Anterior cingulate cortex (tissue), 58 donors: ENCODE measurements at regions not wholly inside any gene's neighbourhood (a gene's known extent, or its start where the extent isn't known, plus 50 kb on each side); places are given as distances from the start of the nearest gene placed in this dataset.
A peak's percentile ranks its signal among the peaks of the same experiment; 100 is the strongest.
"Not testable (repeated sequence)": the region's sequence is repeated elsewhere in the genome, so short reads cannot be mapped to it uniquely, and the experiment has no call there.

Experiments used
- DNase-seq, 58 donors: peaks; one replicate each; lab custom pipeline; 2025; lab: John Stamatoyannopoulos, UW

DNA sequence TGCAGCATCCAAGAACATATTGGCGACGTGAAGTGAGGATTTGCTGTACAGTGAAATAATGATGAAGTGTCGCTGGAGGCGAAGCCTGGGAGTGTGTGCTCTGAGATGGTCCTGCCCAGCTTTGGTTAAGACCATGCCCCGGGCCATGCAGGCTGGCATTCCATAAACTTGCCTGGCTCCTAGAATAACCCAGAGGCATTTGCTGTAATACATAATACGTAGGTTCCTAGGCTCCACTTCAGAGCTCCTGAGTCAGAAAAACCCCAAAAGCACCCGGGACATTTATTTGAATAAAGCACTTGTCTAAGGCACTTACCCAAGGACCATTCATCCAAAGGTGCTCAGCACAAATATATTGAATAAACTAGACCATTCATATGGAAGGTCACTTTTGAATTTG lies 279.3 kb downstream of the ABCC12 start:
- no peak for DNase-seq

GRCh38 chr16:47873434-47873833 lies 282.4 kb downstream of the ABCC12 start:
- DNase-seq: no peak

GRCh38 chr16:47872225-47872624 lies 283.6 kb downstream of the ABCC12 start:
- DNase-seq: no peak

DNA sequence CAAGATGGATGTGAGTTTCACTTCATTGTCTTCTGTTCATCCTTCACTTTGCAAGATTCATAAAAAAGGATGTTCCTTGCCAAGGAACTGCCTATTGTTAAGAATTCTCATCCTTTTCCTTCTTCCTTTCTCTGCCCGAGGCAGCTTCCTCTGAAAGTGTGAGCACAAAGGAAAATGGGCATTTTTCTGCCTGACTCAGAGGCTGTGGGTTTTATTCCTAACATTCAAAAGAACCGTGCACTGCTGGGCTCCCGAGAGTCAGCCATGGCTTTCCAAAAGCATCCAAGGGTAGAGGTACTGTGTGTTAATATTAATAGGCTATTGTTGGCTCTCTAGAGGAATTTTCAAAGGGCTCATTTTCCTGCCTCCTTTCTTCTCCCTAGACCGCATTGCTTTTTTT lies 289.4 kb downstream of the ABCC12 start:
- DNase-seq: no peak

DNA sequence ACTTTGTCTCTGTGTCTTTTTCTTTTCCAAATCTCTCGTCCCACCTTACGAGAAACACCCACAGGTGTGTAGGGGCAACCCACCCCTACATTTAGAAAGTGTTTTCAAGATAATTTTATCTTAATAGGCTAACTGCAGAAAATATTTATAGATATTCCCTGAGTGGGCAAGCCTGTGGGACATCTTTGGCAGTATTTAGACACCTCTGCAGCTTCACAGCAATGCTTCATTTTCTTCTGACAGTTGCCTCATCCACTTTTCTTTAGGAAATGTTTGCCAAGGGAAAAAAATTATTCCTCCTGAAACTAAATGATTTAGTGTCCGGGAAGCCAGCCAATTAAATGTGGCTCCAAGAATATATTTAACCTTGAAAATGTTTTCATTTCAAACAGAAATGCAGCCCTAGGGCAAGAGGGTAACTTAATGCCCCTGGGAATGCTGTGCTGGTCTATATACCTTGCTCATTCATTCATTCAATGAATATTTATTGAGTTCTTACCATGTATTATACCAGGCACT lies 290.4 kb downstream of the ABCC12 start:
- DNase-seq: no peak

DNA sequence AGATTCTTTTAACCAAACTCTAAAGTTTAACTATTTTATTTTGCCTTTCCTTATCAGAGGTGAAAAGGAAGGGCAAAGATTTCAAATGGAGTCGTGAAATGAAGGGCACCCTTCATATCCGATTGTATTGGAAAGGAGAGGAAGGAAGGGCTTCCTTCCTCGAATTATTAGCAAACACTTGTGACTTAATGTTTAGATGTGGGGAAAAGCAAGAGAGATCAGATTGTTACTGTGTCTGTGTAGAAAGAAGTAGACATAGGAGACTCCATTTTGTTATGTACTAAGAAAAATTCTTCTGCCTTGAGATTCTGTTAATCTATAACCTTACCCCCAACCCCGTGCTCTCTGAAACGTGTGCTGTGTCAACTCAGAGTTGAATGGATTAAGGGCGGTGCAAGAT lies 291.5 kb downstream of the ABCC12 start:
- DNase-seq: not testable (repeated sequence)

GRCh38 chr16:47861999-47862398 lies 293.8 kb downstream of the ABCC12 start:
- DNase-seq: no peak

DNA sequence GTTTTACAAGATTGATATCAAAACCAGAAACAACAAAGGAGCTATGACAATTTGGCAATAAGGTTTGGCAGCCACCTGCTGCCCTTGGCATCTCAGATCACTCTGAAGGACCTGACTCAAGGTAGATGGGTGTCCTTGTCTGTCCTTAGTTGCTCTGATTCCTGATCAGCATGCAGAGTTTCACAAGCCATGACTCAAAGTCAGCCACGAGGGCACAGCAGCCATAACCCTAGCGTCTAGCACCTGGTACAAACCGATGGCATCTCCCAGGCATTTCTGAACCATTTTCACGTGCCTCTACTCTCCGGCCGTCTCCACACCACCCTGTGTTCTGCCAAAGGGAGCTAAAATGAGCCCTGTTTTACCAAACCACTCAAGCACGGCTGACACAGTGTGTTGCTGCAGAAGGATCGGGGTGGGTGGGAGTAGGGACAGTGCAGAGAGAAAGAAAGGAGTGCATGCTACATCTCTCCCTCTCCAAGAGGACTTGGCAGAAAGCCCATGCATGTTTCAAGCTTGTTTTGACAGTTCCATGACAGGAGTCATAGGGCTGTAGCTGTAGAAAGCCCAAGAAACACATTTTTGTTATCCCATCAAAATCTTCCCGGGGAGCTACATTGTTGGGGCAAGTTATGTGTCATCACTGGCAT lies 297.3 kb downstream of the ABCC12 start:
- peak in 1 of 58 donors; percentile 26 for DNase-seq

- DNase-seq: no peak
These were observed 300.4 kb downstream of the ABCC12 start for GRCh38 chr16:47855431-47855830.

- DNase-seq: no peak
These were observed 301.1 kb downstream of the ABCC12 start for GRCh38 chr16:47854737-47855136.

- no peak for DNase-seq
These were observed 302.8 kb downstream of the ABCC12 start for GRCh38 chr16:47852991-47853390.

DNA sequence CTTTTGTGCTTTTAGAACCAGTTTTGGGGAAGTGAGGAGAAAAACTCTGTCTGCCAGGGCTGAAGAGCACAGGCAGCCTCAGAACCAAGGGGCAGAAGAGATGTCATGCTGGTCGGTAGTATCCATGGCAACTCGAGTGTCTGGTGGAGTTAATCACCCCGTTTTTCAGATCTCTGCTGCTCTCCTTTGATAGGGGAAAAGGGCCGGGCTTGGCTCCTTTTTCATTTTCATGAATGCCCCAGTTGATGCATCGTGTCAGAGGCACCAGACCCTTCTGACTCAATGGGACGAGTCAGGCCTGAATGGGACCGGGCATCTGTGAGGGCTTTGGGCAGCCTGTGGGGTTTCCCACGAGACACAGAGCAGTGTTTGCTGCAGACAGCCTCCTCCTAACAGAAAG lies 304.6 kb downstream of the ABCC12 start:
- DNase-seq: peak in 30 of 58 donors; percentile 6 to 64 (median 26)

DNA sequence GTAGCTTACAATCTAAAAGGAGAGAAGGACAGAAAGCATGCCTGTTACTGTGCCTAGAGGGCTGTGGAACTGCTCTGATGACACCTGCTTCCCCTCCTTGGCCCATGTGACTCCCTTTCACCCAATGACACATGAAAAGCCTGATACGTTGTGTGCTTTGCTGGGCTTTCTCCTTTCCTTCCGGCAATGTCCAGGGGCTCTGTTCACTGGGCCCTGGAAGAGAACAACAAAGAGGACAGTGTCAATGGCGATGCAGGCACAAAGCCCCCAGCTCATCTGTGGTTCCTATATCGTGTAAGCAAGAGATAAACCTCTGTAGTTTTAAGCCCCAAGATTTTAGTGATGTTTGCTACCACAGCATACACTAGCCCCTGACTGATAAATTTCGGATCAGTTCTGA lies 306.1 kb downstream of the ABCC12 start:
- peak in 2 of 58 donors; percentile 23 to 25 for DNase-seq

DNA sequence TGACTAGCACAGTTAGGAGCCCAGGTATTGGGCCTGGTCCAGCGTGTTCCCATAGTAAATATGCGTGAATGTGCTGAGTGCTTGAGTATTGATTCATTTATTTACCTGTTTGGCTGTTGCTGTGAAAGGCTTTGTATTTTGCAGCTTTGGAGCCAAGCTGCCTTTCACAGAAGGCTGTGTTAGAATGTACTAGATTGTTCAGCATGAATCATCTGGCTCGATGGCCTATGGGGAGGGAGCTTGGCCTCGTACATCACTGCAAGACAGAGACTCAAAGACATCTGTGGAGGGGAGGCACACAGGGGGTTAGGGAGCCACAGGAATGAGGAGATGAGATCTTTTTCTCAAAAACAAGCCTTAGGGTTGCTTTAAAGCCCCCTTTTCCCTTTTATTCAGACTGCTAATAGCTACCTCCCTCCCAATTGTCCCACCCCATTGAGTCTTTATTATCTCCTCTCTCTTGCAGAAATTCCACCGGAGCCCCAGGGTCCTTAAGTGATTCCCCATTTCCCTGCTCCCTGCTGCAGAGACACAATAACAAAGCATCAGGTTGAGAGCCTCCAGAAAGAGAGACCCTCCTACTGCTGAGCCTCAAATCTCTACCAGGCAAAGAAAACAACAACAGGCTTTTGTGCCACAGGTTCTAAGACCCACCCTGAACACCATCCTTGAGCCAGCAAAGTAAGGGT lies 307.2 kb downstream of the ABCC12 start:
- peak in 31 of 58 donors; percentile 5 to 77 (median 29) for DNase-seq

DNA sequence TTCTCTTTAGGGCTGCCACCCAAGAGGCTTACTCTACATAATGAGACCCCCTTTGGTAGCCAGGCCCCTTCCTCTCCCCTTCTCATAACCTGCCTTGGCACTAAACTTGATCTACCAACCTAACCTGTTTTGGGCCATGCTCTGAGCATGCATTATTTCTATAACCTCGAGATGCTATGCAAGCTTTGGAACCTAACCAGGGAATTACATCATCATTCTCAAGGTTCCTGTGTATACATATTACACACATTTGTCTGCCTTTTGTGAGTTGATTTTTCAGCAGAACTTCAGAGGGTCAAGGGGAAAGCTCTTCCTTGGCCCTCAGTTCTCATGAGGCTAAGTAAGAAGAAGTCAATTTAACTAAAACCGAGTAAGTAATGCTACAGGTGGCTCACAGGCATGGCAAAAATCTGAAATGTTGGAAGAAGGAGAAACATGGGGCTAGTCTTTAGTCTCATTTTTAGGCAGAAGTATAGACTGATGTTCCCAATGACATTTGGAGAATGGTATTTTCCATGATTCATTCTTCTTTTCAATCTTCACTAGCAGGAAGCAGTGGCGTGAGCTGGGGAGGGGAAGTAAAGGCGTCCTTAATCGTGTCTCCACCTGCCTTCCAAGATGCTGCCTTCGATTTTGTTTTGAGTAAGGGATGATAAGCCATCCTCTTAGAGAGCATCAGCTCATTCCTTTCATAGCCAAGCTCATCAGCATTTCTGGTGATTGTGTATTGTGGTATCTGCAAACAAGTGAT lies 308.4 kb downstream of the ABCC12 start:
- DNase-seq: peak in 1 of 58 donors; percentile 21

DNA sequence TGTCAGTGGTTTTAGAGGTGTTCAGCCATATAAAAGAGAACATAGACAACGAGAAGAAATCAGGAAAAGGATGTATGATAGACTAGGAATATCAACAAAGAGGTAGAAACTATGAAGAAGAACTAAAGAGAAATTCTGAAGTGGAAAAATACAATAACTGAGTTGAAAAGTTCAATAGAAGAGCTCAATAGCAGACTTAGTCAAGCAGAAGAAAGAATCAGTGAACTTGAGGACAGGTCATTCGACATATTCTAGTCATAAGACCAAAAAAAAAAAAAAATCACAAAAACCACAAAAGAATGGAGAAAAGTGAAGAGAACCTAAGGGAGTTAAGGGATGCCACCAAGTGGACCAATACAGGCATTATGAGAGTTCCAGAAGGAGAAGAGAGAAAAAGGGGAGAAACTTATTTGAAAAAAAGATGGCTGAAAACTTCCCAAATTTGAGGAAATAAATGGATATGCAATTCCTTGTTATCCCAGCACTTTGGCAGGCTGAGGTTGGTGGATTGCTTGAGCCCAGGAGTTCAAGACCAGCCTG lies 321.2 kb downstream of the ABCC12 start:
- no peak for DNase-seq

GRCh38 chr16:47833771-47834170 lies 322.0 kb downstream of the ABCC12 start:
- DNase-seq: no peak

DNA sequence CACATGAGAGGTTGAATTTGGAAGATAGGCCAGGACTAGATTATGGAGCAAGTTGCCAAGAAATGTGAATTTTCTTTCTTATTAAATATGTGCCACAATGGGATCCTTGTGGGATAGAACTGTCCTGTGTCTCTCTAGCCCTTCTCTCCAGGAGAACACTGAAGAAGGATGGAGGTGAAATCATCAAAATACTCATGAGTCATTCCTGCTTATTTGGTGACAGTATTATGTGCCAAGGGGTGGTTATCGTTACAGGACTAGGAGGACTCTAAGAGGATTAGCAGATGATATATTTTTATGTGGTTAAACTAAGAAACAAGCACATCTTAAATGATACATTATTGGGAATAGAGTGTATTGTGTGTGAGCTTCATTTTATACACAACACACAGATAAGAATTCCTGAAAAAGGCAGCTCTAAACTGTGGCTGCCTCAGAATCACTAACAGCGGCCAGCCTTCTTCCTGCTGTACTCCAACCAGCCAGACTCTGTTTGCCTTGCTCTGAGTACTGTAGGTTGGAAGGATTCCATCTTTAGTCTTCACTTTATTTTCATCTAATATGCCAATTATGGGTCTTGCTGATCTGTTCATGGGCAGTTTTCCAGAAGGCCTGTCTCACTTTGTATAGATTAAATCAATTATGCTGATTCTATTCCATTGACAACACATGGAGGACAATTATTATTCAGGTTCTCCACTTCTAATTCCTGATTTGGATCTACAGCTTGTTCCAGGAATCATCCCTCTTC lies 325.8 kb downstream of the ABCC12 start:
- DNase-seq: no peak

DNA sequence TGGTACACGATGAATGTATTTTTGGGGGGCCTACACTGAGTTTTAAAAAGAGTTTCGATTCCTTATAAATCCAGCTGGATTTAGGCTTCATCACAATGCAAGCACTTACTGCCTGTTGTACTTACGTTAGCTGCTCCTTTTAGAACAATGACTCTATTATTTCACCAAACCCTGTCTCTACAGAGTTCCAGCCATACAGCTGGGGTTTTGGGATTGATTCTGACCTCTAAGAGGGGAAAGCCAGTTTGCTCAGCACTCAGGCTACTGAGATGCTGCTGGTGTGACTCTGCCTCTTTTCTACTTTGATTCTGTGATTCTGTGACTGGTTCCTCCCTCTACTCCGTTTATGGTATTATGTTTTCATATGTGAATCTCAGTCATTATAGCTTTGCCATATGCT lies 329.7 kb downstream of the ABCC12 start:
- DNase-seq: peak in 8 of 58 donors; percentile 3 to 53 (median 18)

DNA sequence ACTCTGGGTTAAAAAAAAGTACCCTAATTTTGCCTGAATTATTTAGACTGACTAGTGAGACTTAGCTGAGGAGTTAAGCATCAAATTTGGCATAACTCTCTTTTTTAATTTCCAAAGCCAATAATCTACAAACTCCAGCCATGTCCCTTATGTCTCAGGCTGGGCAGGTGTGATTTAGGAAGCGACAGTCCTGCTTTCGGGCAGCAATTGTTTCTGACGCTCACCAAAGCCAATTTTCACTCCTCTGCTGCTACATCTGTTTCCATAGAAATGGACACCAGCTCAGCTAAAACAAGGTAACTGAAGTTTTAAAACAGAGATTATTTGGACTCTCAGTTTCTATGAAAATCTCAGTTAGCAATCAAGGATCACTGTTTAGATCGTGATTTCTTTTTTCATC lies 338.7 kb downstream of the ABCC12 start:
- DNase-seq: no peak
